Anterior cingulate cortex (tissue), 58 donors: ENCODE measurements at regions not wholly inside any gene's neighbourhood (a gene's known extent, or its start where the extent isn't known, plus 50 kb on each side); places are given as distances from the start of the nearest gene placed in this dataset.

Experiments
- DNase-seq, 58 donors: peaks; one replicate each; lab custom pipeline; 2025; lab: John Stamatoyannopoulos, UW

- DNase-seq: peak in 1 of 58 donors; percentile 39
Measured at GRCh38 chr4:38308728-38309311, 348.6 kb downstream of the PTTG2 start.

DNA sequence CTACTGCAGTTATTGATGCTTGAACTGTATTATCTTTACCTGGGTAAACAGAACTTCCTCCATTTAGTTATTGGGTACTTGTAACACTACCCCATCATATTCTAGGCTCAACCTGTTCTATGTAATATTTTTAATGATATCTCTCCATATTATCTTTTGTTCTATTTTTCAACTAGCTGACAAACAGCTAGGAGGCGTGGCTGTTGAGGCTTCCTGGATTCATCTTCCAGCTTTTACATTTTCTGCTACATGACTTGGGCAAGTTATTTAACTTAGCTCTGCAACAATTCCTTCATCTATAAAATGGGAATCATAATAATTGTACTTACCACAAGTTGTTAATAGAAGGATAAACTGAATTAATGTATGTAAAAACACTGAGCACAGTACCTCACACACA lies 349.3 kb downstream of the PTTG2 start:
- no peak for DNase-seq

DNA sequence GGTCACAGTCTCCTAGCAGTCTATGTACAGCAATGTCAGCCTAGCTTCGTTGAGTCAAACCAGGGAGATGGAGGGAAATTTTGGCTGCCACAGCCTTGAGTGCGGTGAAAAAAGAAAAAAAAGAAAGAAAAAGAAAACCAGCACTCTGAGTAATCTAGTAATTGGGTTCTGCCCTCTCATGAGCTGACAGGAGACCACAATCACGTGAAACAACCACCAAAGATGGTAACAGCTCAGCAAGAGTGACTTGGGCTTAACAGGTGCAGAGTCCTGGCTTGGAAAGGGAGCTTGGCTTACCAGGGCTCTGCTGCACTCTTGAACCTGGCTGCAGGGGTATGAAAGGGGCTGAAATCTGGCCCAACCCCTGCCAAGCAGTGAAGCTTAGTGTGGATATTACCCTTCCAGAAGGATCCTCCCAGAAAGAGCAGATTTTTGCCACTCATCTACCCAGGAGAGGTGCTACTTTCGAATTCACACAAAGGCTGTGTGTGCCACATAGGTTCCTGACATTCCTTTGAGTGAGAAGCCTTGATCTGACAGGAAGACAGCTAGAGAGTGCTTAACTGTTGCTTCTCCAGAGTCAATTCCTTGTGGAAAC lies 350.3 kb downstream of the PTTG2 start:
- DNase-seq: no peak

- no peak for DNase-seq
Measured at GRCh38 chr4:38311495-38312126, 351.4 kb downstream of the PTTG2 start.

- DNase-seq: no peak
Measured at GRCh38 chr4:38313175-38313574, 350.8 kb upstream of the KLF3 start.

- DNase-seq: no peak
Measured at GRCh38 chr4:38313999-38314561, 349.9 kb upstream of the KLF3 start.

DNA sequence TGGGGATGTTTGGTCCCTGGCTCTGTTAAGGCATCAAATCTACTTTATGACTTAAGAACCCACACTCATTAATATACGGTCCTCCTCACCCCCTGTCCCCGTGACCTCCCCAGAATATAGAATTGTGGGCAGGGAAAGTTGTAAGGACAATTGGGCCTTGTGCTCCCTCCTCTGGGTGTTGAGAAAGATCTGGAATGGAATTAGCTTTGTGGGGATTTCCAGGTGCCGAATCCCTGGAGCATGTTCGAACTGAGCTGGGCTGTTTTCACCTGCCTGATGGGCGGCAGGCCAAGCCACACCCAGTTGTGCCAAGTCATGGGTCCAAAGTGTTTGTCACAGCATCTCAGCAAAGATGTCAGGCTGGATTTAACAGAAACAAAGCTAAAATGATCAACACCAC lies 349.3 kb upstream of the KLF3 start:
- DNase-seq: peak in 3 of 58 donors; percentile 35 to 44 (median 42)

DNA sequence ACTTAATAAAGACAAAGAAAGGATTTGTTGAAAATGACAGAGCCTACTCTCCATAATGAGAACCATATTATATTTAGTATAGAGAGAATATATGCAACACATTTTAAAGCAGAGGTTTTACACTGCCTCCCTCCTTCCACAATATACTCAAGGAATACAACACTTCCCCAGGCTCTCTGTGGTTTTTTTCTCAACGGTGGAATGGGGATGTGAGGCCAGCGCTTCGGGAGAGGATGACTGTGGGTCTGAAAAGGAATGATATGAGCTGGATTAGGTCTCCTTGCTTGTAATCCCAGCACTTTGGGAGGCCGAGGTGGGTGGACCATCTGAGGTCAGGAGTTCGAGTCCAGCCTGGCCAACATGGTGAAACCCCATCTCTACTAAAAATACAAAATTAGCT lies 348.7 kb upstream of the KLF3 start:
- DNase-seq: no peak

GRCh38 chr4:38316045-38316444 lies 348.0 kb upstream of the KLF3 start:
- DNase-seq: no peak

GRCh38 chr4:38317041-38317674 lies 346.8 kb upstream of the KLF3 start:
- no peak for DNase-seq

DNA sequence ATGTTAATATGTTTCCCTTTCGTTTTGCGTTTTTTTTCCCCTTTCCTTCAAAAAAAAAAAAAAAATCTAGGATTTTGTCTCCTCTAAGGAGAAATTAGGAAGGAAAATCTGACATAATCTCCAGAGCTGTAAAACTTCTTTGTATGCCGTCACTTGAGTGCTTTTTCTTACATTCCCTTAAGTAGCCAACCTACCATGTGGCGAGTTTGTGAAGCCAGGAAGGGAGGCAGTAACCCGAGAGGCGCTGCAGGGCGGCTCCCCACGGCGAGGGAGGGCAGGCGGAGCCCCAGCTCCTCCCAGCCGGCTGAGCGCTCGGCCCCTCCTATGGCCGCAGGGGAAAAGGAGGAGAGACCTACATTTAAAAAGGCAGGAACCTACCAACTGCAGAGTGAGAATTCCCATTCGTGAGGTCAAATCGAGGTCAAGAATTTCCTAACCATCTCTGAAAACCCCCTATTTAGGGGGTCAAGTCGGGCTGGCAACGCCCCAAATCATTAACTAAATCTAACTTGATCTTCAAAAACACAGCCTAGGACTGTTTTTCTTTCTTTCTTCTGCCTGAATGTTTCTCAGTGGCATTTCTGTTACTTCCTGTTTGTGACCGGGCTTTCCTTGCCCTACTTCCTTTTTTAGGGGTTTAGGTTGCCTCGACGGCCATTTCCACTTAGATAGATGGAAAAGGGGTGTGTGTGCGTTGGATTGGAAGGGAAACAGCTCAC lies 345.1 kb upstream of the KLF3 start:
- DNase-seq: peak in 56 of 58 donors; percentile 7 to 84 (median 58)

DNA sequence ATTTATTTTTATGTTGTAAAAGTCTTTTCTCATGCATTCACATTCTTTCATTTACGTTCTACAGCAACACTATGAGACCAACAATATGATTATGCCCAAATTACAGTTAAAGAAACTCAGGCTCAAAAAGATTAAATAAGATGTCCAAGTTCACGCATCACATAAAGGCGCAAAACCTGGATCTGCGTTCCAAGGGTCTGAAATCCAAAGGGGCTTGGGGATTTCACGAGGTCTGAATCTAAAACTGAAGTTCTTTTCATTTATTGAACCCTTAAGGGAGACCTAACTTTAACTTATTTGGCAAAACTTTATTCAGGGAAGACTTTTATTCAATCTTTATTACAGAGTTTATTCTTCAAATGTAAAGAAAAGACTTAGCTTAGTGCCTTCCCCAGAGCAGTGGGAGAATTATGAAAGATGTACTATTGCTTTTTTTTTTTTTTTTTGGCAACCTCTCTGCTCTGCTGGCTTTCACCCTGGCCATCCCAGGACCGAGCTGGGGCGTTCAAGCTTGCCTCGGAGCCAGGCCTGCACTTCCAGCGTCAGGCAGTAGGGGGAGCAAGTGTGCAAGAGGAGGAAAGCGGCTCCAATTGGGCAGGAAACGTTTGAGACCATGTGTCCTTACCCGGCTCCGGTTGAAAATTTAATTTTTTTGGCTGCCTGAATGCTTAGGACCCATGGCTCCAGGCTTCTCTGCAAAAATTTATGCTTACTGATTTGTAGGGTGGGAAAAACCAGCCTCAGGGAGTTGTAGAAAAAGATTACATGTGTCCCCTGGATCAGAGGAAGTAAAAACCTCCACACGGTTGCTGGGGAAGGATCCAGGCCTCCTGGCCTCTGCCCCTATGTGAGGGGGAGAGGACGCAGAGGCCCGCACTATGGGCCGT lies 344.3 kb upstream of the KLF3 start:
- DNase-seq: peak in 57 of 58 donors; percentile 3 to 91 (median 79)

GRCh38 chr4:38320343-38320695 lies 343.7 kb upstream of the KLF3 start:
- DNase-seq: no peak

GRCh38 chr4:38320833-38321232 lies 343.2 kb upstream of the KLF3 start:
- DNase-seq: no peak

GRCh38 chr4:38322714-38323113 lies 341.3 kb upstream of the KLF3 start:
- peak in 3 of 58 donors; percentile 6 to 45 (median 25) for DNase-seq

- DNase-seq: no peak
Measured at GRCh38 chr4:38323141-38323641, 340.8 kb upstream of the KLF3 start.

- DNase-seq: no peak
Measured at GRCh38 chr4:38324861-38325628, 339.0 kb upstream of the KLF3 start.

- no peak for DNase-seq
Measured at GRCh38 chr4:38325629-38325913, 338.4 kb upstream of the KLF3 start.

DNA sequence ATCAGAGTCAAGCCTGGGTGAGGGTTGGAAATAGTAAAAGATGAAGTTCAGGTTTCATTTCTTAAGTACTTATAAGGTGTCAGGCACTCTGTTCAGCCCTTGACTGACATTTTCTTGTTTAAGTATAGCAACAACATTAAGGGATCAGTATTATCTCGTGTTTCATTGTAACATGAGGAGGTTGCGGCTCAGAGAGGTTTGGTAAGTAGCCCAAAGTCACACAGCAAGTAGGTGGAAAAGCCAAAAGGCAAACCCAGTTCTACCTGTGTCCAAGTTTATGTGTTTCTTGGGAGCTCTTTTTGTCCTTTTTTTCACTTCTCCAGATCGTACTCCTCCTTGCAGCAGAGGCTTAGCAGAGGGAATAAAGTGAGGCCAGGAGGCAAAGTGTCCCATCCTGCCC lies 337.5 kb upstream of the KLF3 start:
- DNase-seq: no peak
